ENCODE measurements at regions not wholly inside any gene's neighbourhood (a gene's known extent, or its start where the extent isn't known, plus 50 kb on each side); places are given as distances from the start of the nearest gene placed in this dataset.

DNA sequence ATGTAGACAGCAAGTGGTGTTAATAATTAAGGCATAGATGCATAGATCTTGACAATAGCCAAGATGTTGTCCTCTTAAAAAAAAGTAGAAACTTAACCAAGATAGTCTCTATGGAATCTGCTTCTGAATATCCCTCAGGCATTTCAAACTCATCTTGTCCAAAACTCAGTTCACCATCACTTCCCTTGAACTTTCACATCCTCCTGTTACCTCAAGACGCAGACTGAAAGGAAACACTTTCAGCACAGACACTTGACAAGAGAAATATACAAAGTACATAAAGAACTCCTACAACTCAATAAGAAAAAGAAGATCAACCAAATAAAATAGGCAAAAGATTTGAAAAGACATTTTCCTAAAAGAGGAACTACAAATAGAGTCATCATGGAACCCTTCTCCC is 451.1 kb downstream of the FOXO1 start:
- no peak for DNase-seq (ENCODE audit: low read depth, low spot score)

DNA sequence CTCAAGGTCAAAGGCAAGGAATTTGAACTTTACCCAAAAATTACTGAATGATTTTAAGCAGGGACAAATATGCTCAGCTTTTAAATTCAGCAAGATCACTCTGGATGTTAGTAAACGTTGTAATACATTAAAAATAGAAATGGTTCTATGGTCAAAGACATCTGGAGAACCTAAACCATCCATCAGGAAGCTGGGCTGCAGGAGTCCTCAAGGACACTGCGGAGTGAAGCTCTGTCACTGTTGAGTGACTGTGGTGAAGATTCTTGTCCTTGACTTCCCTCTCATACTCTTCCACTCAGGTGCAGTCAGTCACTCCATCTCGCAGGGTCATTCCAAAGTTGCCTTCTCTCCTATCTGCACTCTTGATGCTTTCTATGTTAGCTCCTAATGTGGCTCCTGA is 450.7 kb downstream of the FOXO1 start:
- DNase-seq (ENCODE audit: low read depth, low spot score), result no peak

DNA sequence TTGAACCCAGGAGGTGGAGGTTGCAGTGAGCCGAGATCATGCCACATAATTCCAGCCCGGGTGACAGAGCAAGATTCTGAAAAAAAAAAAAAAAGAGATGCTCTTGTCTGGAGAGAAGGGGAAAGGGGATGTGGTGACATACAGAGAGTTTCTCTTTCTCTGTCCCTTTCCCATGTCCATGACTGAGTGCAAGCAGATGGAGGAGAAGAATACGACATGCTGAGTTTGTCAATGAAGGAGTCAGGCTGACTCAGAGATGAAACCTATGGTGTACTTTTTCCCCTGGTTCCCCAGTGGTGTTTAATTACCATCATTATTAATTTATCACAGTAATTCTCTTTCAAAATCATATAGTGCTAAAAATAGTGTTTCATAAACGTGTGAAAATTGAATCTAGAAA is 448.8 kb downstream of the FOXO1 start:
- DNase-seq (ENCODE audit: low read depth, low spot score), result no peak

DNA sequence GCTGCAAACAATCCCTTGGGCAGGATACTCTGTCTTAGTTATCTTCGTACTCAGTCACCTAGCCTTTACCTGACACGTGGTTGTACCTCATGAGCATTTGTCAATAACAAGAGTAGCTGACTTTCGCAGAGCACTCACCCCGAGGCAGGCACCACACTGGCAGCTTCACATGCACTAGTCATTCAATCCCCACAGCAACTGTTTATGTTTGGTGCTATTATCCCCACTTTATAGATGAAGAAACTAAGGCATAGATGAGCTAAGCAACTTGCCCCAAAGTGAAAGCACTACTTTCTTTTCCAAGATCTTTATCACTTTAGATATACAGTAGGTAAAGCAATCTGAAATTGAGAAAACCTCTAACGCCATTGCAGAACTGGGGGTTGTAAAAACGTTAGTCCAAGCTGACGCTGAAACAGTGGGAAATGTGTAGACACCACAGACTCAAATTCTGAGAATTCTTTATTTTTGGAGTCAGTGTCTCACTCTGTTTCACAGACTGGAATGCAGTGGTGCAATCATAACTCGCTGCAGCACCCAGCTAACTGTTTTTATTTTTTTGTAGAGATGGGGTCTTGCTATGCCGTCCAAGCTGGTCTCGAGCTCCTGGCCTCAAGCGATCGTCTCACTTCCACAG is 446.0 kb downstream of the FOXO1 start:
- DNase-seq (ENCODE audit: low read depth, low spot score), result peak; percentile 40

DNA sequence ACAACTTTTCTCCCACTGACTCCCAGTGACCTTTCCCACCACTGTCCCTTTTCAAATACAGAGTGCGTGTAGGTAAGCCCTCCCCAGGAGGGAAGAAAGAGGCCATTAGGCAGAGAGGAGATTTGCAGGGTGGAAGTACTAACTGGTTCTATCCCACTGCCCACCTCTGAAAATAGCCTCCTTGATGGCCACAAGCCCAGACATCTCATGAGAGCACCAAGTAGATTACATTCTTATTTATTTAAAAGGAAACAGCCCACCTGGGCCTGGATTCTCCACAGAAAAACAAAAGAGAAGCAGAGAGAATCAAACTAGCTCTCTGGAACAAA is 445.3 kb downstream of the FOXO1 start:
- no peak for DNase-seq (ENCODE audit: low read depth, low spot score)

DNA sequence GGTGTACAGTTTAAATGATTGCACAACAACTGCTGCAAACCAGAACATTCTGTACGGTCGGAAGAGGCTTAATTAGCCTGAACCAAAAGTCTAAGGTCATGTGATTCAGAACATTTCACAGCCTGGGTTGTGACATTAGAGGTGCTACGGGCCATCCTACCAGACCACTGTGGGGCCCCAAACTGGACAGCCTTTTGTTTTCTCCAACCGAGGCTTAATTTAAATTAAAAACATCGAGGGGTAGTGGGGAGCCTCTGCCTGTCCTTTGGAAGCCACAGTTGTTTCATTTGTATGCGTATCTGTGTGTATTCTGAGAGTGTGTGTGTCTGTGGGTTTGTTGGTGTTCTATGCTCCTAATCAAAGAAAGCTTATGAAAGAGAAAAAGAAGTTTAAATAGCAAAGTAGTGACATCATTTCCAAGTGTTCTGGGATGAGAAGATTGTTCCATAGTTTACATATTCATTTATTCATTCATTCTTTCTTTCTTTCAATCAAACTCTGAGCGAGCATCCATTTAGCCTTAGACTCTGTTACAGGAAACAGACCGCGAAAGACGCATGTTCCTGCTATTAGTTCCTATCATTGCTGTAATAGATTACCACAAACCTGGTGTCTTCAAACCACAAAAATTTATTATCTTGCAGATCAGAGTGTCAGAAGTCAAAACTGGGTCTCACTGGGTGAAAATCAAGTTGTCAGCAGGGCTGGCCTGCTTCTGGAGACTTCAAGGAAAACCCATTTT is 444.8 kb downstream of the FOXO1 start:
- peak; percentile 76 for DNase-seq (ENCODE audit: low read depth, low spot score)

DNA sequence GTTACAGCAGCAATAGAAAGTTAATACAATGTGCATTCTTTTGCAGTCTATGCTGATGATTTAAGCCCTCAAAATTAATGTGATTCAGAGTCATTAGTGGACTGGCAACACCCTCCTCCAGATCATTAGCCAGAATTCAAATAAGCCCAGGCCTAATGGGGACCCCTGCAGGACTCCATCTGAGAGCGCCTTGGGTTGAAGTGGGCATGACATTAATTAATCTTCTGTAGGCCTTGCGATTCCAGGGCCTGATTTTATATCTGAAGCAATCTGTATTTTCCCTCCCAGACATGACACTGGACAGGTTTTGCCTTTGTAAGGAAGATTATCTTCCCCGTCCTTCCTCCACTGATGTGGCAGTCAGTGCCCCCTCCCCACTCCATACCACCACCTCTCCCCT is 442.9 kb downstream of the FOXO1 start:
- DNase-seq (ENCODE audit: low read depth, low spot score), result no peak

DNA sequence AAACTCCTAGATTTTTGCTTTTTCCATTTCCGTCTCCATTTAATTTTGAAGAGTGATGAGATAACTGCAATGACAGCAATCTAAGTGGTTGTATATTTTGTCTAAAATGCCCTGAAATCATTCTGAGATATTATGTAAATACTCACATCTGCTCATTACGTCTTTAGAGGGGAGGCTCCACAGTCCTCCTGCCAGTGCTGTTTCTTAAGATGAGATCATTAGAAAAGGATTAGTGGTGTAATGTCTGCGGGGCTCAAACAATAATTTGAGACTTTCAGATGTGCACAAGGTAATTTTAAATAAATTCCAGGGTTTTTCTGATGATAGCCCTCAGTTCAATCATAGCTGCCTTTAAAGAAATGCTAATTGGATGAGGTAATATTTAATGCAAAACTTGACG is 437.9 kb downstream of the FOXO1 start:
- no peak for DNase-seq (ENCODE audit: low read depth, low spot score)

DNA sequence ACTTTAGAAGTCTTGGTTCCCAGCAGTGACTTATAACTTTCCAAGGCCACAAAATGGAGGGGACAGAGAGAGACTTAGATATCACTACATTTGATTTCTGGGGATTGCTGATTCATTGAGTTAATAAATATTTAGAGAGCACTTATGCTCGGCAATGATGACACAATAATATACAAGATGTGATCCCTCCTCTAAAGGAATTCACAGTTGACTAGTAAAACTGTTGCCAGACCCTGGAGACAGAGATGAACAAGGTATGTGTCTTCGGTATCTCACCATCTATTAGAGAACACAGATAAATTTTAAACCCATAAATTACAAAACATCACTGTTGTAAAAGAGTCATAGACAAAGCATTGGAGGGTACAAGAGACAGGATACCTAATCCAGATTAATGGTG is 437.5 kb downstream of the FOXO1 start:
- no peak for DNase-seq (ENCODE audit: low read depth, low spot score)

DNA sequence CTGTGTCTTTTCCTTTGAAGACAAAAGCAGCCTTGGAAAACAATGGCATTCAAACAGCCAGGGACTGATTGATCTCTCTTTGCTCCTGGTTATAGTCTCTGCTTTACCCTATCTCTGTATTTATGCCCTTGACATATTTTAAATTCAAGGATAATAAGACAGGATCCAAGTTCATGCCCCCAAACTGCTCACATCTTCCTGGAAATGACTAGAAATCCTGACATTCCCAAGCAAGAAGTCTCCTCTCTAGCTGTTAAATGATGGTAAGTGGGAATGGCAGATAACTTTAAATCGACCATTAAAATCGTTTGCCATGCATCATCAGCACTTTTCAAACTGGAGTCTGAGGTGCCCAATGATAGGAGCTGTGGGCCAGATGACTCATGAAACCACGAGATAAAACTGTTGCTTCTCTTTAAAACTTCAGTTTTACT is 435.6 kb downstream of the FOXO1 start:
- peak; percentile 53 for DNase-seq (ENCODE audit: low read depth, low spot score)

DNA sequence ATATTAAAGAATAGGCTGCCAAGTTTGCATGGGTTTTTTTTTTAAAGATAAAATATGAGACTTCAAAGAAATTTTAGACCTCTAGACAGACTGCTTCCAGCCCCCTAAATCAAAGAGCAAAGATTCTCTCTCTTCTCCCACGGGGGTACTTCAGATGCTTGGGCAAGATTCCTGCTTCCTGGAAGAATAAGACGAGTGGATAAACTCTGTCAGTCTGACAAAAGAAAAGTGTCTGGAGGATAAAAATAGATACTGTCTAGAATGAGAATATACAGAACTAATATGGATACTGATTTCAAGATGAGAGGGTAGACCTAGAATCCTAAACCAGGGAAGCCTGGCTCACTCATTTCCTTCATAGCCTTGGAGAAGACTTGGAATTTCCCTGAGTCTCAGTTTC is 435.1 kb downstream of the FOXO1 start:
- no peak for DNase-seq (ENCODE audit: low read depth, low spot score)

DNA sequence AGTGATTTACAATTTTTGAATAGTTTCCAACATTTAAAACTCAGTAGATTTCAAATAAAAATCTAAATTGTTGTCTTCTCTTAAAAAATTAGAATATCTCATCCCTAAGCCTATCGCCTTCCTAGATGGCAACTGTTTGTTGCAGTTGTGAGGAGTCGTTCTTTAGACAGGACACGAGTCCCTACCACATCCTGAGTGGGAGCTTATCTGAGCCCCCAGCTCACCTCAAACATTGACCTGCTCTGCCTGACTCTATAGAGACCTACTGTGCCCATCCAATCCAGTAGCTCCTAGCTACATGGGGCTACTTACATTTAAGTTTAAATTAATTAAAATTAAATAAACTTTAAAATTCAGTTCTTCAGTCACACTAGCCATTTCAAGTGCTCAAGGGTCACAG is 434.7 kb downstream of the FOXO1 start:
- DNase-seq (ENCODE audit: low read depth, low spot score), result no peak

DNA sequence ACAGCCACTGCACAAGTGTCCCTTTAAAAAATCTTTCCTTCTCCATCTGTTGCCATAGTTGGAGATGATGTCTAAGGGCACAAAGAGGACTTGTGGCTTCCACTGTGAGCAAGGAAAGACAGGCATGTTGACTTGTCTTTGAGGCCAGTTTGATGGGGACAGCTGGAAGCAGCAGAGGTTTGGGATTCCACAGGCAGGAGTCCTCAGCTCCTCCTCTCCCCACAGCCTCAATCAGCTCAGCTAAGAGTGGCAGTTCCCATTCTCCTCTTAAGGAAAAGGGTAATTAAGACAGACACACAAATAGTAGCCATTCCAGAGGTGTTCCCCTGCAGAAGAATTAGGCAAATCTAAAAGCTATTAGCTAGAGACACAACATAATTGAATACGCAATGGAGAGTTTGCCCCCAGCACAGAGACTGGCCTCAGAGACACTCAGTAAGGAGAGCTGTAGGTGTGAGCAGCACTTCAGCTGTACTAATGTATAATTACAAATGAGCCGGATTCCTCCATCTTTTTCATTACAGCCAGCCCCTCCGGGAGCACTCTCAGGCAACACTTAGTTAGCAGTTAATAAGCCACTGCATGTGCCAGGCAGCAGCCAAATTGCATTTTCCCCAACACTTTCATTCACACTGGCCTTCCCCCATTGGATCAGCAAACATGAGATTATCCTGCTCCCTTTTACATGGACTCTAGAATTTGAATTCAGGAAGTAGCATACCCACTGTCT is 434.0 kb downstream of the FOXO1 start:
- no peak for DNase-seq (ENCODE audit: low read depth, low spot score)

DNA sequence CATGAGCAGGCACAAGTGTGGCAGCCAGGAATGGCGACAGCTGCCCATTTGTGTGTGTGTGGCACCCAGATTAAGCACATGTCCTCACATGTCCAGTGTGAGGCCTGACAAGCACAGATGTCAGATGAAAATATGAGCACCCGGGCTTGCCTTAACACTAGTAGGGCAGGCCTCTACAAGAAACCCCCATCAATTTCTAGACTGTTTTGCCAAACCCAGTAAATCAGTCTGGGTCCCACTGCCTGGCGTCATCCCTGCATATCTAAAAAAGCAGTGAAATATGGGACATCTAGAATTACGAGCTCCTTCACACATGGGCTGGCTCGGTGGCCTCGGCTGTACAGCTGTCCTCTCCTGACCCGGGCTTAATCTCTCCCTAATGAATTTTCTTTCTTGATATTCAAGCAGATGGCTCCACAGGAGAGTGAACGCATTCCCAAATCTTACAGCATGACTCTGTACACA is 432.7 kb downstream of the FOXO1 start:
- no peak for DNase-seq (ENCODE audit: low read depth, low spot score)

DNA sequence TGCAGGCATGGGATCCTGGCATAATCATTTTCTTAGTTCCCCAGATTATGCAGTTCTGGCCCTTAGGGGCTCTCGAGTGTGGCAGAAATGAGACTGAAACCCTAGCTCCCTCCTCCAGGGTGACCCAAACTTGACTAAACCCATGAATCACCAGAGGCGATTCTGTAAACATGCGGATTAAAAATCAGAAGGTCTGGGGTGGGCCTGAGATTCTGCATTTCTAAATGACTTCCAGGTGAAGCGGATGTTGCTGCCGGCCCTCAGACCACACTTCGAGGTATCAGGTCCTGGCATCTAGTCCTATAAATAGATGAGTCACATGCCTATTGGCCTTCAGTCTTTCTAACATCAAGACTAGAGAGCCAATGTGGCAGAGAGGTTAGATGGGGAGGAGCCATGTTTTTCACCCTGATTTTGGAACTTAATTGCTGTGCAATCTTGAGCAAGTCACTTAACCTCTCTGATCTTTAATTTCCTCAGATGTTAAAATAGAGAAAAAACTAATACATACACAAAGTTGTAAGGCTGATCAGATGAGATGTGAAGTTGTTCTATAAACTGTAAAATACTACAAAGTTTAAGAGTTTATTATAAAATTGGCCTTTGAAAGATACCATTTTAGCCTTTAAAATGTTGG is 431.2 kb downstream of the FOXO1 start:
- no peak for DNase-seq (ENCODE audit: low read depth, low spot score)

DNA sequence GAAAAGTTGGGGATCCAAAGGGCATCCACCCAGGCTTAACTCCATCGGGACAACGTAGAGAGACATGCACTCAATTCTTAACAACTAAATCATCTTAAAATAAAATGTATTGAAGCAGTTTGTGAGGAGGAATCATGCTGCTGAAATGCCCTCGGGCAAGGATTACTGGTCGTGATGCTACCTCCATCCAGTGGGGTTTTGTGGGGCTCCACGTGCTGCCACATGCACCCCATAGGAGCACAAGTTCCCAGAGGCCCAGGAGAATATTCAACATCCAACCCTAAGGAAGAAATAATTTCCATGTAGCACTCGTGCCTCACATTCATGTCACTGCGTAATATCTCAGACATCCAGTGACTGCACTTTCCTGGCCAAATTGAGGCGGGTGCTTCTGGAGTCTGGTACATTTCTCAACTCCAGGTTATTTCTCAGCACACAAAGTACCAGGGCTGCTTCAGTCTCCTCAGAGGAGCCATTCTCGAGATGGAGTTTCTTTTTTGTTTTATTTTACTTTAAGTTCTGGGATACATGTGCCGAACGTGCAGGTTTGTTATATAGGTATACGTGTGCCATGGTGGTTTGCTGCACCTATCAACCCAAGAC is 429.8 kb downstream of the FOXO1 start:
- DNase-seq (ENCODE audit: low read depth, low spot score), result no peak

DNA sequence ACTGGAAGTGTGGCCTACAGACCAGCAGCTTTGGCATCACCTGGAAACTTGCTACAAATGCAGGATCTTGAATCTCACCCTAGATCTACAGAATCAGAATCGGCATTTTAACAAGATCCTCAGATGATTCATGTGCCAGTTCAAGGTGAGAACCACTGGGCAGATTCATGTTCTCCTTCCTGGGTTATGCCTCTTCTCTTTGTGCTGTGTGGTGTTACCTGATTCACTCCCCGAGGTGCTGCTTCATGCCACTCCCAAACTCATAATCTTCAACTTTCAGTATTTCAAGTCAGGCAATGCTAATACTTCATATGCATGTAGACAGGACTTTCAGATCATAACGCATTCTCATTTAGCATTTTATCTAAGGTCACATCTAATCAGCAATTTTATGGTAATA is 427.7 kb downstream of the FOXO1 start:
- DNase-seq (ENCODE audit: low read depth, low spot score), result no peak

DNA sequence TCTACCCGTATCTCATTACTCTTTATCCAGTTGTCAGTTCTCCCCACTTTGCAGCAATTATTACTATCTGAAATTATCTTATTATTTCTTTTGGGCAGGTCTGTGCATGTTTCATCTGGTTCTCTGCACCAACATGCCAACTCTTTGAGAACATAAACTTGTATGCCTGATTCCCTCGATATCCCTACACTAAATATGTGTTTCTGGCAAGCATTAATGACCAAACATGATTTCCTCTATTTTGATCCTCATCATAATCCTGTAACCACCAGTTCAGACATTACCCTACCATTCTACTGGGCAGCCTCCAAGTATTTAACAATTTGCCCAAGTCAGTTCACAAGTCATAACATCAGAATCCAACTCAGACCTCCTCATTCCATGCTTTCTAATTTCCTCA is 426.1 kb downstream of the FOXO1 start:
- DNase-seq (ENCODE audit: low read depth, low spot score), result no peak

DNA sequence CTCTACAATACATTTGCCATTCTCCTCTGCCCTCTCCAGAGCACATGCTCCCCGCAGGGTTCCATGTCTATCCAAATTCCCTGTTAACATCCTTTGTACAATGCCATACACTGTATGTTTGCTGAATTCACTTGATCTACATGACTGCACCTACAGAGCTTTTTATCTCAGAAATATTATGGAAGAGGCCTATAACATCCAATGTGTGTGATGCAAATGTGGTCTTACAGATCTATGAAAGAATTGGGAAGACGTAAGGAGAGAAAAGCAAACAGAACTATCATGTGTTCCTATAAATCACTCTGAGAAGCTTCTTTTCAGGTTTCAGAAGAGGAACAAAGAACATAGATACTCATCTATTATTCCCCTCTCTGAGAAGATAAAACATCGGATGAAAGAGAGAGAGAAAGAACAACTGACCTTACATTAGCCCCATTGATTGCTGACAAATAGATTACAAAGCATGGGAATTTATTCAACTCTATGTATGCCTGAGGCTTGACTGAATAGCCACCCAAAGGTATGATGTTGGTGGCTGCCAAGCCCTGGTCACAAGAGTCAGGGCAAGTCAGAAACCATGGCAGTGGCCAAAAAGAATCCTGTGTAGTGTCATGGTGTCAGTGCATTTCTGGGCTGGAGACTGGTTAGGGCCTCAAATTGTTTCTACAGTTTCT is 425.2 kb downstream of the FOXO1 start:
- no peak for DNase-seq (ENCODE audit: low read depth, low spot score)

DNA sequence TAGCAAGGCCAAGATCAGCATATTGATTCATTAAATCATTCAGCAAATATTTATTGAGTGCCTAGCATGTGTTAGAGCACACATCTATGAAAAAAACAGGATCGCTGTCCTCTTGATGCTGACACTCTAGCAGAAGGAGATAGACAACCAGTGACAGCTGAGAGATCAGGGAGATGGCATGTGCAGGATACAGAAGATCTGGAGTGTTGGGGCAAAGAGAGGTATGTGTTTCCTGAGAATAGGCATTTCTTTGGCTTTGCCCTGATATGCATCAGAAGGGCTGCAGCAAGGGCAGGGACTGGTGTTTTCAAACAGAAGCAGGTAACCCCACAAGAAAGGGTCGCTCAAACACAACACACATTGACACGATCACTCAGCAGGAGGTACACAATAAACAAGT is 423.4 kb downstream of the FOXO1 start:
- no peak for DNase-seq (ENCODE audit: low read depth, low spot score)

DNA sequence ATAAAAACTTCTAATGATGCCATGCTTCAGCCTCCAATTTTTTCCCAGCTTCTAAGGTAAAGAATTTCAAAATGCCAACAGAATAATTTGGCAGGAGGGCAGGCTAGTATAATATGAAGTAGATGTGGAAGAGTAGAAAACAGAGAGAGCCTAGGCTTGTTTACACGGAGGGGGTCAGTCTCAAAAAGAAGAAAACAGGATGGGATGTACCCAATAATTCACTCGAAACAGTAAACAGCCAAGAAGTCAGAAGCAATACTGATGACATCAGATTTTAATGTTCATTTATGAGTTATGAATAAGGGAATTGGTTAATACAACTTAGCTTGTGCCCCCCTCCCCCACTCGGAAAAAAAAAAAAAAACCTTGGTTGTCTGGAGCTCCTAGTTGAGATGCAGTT is 422.5 kb downstream of the FOXO1 start:
- no peak for DNase-seq (ENCODE audit: low read depth, low spot score)

DNA sequence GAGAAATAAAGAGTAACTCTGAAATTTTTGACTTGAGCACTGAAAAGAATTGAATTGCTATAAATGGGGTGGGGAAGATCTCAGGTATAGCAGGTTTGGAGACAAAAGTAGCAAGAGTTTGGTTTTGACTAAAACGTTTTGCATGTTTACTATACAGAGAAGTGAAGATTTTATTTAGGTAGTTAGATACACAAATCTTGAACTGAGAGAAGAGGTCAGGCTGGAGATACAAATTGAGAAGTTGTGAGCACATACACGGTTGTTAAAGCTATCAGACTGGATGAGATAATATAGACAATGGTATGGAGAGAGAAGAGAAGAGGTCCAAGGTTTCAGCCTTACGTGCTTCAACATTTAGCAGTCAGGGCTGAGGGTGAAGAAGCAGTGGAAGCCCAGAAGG is 420.9 kb downstream of the FOXO1 start:
- DNase-seq (ENCODE audit: low read depth, low spot score), result no peak

Data from astrocyte of the hippocampus (primary cell).